ENCODE measurements at regions not wholly inside any gene's neighbourhood (a gene's known extent, or its start where the extent isn't known, plus 50 kb on each side); places are given as distances from the start of the nearest gene placed in this dataset.

DNA sequence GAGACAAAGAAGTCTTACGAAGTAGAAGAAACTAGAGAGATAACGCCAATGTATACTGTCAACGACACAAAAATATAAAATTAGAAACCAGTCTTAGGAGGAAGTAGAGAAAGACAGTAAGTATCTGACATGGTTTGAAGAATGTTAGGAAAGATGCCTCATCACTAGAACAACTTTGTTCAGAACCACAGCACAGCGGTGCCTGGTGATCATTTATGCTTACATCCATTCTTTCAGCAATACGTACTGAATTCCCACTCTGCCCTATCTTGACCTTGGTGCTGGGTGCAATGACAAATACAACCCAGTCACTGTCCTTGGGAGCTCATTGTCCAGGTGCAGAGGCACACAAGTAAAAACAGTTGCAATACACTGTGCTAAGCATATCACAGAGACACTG lies 104.4 kb downstream of the TM2D1 start:
- no peak for TF ChIP-seq POLR2A (IDR thresholded peaks at IDR 0.05)
- TF ChIP-seq, protein P1, sequence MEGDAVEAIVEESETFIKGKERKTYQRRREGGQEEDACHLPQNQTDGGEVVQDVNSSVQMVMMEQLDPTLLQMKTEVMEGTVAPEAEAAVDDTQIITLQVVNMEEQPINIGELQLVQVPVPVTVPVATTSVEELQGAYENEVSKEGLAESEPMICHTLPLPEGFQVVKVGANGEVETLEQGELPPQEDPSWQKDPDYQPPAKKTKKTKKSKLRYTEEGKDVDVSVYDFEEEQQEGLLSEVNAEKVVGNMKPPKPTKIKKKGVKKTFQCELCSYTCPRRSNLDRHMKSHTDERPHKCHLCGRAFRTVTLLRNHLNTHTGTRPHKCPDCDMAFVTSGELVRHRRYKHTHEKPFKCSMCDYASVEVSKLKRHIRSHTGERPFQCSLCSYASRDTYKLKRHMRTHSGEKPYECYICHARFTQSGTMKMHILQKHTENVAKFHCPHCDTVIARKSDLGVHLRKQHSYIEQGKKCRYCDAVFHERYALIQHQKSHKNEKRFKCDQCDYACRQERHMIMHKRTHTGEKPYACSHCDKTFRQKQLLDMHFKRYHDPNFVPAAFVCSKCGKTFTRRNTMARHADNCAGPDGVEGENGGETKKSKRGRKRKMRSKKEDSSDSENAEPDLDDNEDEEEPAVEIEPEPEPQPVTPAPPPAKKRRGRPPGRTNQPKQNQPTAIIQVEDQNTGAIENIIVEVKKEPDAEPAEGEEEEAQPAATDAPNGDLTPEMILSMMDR (IDR thresholded peaks at IDR 0.05): no peak

Measured in body of pancreas (tissue), 4 donors.